ENCODE measurements at regions not wholly inside any gene's neighbourhood (a gene's known extent, or its start where the extent isn't known, plus 50 kb on each side); places are given as distances from the start of the nearest gene placed in this dataset.

DNA sequence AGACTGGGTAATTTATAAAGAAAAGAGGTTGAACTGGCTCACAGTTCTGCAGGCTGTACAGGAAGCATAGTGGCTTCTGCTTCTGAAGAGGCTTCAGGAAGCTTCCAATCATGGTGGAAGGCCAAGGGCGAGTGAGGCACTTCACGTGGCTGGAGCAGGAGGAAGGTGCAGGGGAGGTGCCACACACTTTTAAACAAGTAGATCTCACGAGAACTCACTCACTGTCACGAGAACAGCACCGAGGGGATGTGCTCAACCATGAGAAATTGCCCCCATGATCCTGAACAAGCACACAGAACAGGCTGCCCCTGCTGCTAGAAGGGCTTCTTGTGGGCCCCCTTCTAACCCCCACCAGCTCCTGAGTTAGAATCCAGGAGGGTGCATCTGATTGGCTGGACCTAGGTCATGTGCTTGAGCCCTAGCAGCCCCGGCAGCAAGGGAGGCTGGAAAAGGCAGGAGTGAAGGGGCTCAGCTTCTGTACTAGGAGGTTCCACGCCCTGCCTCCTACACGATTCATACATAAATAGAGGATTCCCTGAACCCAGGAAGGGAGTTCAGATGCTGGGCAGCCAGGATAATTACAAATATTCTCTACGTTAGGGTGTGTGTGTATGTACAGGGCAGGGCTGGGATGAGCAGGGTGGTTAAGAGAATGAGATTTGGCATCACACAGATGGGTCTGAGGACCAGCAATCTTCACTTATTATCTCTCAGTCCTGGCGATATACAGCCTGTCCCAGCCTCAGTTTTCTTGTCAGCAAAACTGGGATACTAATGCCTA is 72.8 kb upstream of the ATP5PO start:
- TF ChIP-seq, protein P1, sequence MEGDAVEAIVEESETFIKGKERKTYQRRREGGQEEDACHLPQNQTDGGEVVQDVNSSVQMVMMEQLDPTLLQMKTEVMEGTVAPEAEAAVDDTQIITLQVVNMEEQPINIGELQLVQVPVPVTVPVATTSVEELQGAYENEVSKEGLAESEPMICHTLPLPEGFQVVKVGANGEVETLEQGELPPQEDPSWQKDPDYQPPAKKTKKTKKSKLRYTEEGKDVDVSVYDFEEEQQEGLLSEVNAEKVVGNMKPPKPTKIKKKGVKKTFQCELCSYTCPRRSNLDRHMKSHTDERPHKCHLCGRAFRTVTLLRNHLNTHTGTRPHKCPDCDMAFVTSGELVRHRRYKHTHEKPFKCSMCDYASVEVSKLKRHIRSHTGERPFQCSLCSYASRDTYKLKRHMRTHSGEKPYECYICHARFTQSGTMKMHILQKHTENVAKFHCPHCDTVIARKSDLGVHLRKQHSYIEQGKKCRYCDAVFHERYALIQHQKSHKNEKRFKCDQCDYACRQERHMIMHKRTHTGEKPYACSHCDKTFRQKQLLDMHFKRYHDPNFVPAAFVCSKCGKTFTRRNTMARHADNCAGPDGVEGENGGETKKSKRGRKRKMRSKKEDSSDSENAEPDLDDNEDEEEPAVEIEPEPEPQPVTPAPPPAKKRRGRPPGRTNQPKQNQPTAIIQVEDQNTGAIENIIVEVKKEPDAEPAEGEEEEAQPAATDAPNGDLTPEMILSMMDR (IDR thresholded peaks at IDR 0.05), result no peak
- TF ChIP-seq POLR2A (IDR thresholded peaks at IDR 0.05), result no peak
